ENCODE measurements at regions not wholly inside any gene's neighbourhood (a gene's known extent, or its start where the extent isn't known, plus 50 kb on each side); places are given as distances from the start of the nearest gene placed in this dataset.

GRCh38 chr13:69292789-69293425, 814.7 kb upstream of the ATXN8OS start:
- TF ChIP-seq CEBPB (IDR thresholded peaks at IDR 0.05) (no peak), ZBTB7A (IDR thresholded peaks at IDR 0.05; ENCODE audit: low read depth) (no peak), EP300 (IDR thresholded peaks at IDR 0.05; ENCODE audit: borderline replicate concordance) (no peak)
